Right kidney (tissue), 1 donor: ENCODE measurements at regions not wholly inside any gene's neighbourhood (a gene's known extent, or its start where the extent isn't known, plus 50 kb on each side); places are given as distances from the start of the nearest gene placed in this dataset.
"Not testable (repeated sequence)": the region's sequence is repeated elsewhere in the genome, so short reads cannot be mapped to it uniquely, and the experiment has no call there.

Experiments used
- DNase-seq: peaks from one replicate; pipeline ENCODE4 v3.0.0-alpha.2; 2016

DNA sequence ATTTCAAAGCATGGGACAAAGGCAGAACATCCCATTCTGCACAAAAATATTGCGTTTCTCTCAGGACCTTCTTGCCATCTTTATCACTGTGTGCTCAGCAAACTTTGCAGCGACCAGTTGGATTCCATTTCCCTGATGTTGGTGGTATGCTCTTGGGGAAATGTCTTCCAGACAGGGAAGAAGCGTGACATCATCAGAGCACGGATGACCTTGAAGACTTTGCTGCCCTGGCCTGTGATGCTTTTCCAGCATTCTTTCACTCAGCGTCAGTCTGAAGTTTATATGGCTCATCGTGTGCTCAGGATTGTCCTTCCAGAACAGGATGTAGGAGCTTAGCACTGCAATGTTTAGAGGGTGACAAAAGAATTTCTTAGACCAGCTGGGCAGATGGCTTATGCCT, 131.4 kb upstream of the F3 start:
- DNase-seq, result no peak

DNA sequence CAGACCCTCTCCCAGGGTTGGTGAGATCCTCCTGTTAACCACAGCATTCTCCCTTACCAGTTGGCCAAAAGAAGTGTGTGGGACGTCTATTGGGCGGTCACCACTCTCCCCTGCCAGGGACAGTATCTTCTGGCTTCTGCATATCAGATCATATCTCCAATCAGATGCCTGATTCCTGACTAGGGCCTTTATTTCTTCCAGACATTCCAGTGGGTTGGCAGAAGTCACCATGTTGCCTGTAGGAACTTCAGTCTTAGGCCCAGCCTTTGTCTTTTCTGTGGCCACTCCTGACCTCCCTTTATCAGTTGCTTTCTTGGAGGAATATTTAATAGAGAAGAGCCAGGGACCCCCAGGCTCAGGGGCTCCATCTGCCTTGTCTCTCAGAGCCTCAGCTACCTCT, 130.4 kb upstream of the F3 start:
- no peak for DNase-seq

- no peak for DNase-seq
Observed at GRCh38 chr1:94670273-94670672, 128.7 kb upstream of the F3 start.

DNA sequence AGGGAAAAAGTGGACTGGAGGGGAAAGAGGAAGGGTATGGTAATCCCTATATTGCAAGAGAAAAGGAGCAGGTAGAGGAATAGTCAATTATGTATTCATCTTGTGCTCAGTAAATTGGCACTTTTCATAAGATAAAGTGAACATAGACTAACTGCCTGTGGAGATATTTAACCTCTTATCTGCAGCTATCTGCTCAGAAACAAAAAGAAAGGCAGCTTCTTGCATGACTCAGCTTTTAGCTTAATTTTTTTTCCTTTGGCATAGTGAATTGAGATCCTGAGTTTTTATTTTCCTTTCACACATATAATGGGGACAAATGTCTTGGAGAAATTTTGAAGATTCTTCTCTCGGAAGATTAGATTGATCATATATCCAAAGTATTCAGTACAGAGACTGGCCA, 127.6 kb upstream of the F3 start:
- no peak for DNase-seq

DNA sequence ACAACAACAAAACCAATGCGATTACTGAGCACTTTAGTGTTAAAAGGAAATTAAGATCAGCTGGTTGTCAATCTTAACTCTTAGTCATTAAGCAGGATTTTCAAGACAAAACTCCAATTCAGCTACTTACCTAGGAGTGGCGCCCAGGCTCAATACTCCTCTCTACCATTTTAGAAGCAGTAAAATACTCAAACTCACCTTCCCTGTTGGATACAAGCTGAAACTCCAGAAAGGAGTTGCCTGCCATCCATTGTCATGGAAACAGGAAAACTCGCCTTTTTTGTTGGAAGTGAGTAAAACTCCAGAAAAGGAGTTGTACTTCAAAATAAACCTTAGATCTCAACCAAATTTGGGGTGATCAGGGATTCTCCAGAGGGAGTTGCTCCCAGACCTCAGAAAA, 127.0 kb upstream of the F3 start:
- no peak for DNase-seq

DNA sequence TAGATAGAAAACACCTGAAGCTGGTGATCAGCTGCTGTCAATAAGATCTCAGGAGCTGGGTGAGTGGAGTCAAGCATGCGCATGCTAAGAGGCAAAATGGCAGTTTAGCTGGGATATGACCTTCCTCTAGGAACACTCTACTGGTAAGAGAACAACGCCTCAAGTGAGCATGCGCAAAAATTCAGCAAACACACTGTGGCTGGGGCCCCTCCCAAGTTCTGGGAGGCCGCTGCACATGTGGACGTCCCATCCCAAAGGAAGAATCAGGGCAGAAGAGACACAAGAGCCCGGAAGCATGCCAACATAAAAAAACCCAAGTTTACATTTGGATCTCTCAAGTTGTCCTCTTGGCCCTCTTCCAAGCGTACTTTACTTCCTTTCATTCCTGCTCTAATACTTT, 126.3 kb upstream of the F3 start:
- DNase-seq, result no peak

DNA sequence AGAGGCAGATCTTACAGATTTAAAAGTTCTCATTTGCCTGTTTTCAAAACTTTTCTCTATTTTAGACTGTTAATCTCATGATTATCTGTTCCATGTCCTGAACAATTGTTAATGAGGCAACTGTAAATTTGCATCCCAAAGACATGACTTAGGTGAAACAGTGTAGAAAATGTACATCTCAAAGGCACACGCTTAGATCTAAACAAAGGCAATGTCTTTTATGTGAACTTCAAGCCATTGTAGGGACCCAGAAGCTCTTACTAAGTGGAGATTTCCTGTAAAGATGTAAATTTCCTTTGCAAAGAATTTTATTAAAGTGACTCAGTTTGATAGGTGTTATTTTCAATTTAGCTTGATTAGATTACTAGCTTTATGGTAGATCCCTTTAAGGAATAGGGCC, 125.2 kb upstream of the F3 start:
- no peak for DNase-seq

DNA sequence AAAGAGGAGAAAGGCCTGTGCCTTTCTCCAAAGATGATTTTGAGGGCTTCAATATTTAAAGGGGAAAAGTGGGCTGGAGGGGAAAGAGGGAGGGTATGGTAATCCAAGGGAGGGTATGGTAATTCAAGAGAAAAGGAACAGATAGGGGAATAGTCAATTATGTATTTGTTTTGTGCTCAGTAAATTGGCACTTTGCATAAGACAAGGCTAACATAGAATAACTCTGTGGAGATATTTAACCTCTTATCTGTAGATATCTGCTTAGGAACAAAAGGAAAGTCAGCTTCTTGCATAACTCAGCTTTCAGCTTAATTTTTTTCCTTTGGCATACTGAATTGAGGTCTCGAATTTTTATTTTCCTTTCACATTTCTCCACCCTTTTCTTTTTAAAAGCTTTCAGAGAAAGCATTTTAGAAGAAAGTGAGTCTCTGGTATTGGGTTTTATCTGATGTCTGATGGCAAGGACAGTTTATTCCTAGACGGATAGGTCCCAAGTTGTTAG, 119.9 kb upstream of the F3 start:
- DNase-seq, result no peak

- DNase-seq, result no peak
Observed at GRCh38 chr1:94660994-94661393, 119.4 kb upstream of the F3 start.

GRCh38 chr1:94660258-94660657, 118.7 kb upstream of the F3 start:
- DNase-seq, result no peak

- DNase-seq, result not testable (repeated sequence)
Observed at GRCh38 chr1:94659202-94659601, 117.6 kb upstream of the F3 start.

DNA sequence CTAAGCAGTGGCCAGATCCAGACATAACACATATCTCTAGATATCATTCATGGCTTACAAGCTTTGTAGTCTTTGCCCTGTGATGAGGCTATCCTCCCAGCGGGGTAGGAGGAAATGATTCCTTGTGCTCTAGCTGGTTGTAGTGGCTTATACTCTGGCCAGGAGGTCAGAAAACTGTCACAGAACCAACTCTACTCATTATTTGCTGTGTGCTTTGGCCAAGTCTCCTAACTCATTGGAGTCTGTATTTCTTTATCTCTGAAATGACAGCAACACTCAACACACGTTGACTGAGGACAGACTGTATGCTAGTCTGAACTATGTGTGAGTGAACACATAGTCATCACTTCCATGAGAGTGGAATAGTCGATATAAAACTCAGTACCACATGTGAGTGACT, 116.7 kb upstream of the F3 start:
- DNase-seq, result no peak

DNA sequence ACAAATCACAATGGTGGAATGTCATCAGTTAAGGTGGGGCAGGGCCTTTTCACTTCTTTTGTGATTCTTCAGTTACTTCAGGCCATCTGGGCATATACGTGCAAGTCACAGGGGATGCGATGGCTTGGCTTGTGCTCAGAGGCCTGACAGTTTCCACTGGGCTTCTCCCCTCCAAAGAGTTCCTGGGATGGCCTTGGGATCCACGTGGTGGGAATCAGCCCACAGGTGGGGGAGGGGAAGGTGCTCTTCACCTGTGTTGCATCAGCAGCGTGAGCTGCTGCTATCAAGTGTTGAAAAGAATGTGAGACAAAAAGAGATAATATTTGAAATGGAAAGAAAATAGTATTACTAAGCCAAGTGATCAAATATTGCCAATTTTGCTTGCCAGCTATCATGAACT, 116.2 kb upstream of the F3 start:
- DNase-seq, result not testable (repeated sequence)

- no peak for DNase-seq
Observed at GRCh38 chr1:94656967-94657366, 115.4 kb upstream of the F3 start.

DNA sequence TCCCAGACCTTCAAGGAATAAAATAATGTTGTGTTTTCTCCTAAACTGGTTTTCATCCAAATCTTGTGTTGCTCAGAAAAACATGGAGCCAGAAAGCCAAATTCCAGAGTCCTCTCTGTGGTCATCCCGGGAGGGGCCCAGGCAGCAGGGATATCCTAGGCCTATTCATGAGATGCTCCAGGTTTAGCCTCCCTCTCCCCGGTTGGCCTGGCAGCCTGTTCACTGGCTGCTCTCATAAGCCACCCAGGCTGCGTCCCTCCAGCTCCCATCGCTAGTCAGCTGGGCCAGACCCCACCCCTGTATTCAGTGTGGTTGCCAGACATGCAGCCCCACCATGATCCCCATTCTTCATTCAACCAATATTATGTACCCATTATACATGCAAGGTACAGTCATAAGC, 113.4 kb upstream of the F3 start:
- no peak for DNase-seq

GRCh38 chr1:94654459-94654858, 112.9 kb upstream of the F3 start:
- DNase-seq, result no peak

GRCh38 chr1:94654031-94654430, 112.5 kb upstream of the F3 start:
- no peak for DNase-seq

DNA sequence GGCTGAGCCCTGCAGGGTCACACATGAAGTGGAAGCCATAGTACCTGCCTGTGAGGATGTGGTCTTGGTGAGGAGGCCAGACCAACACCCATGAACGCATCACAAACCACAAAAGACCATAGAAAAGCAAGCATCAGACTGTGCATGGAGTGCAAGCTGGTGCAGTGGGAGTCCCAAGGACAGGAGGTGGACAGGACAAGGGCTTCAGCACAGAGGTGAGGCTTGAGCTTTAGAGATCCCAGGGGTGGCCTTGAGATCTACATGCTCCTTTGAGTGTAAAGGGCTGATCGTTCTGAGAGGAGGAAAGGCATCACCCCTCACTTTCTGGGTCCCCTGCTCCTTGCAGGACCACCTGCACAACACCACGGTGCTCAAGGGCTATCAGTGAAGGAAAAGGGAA, 111.9 kb upstream of the F3 start:
- no peak for DNase-seq

- no peak for DNase-seq
Observed at GRCh38 chr1:94651076-94651475, 109.5 kb upstream of the F3 start.

DNA sequence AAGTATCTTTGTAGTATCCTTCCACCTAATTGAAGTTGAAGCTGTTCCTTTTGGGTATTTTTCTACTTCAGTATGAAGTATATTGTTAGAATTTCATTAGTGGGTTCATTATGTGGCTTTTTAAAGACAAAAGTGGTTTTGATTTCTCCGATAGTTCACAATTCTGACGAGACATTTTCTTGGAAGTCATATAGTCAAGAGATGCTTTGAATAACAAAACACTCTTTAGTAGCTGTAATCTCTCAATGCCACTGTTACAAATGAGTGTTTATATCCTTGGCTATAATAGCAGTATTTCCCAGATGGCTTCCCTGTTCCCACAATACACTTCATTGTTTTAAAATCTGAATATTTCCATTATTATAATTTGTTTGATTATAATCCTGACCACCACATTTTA, 108.7 kb upstream of the F3 start:
- DNase-seq, result no peak

DNA sequence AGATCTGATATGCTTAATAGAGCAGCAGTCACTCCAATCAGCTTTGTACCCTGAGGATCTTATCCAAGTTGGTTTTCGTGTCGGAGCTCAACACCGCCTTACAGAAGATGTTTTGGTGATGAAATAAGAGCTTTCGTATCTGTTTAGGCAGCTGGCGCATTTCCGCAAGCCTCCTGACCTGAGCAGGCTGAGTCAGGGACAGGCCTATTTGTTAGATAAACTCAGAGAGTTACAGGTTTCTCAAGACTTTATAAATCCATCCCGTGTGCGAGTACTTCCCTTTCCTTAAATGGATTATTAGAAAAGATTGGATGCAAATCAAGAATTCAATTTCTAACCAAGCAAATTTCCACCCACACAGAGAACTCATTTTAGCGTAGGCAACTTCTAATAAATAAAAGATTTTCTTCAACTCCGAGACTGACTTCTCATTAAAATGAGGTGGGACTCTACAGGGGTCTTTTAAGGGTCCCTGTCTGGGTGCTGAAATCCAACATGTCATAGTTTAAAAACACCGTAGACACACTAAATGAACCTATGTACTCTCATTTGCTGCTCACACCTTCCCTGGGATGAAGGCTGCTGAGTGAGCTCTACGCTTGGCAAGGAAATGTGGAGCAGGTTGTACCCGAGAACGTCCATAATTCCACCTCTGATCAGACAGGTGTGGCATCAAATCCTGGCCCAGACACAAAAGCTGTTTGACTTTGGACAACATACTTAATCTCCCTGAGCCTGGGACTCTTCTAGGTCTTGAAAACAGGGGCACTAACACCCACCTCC, 106.9 kb upstream of the F3 start:
- no peak for DNase-seq

GRCh38 chr1:94646786-94647555, 105.4 kb upstream of the F3 start:
- DNase-seq, result no peak

GRCh38 chr1:94646141-94646643, 104.6 kb upstream of the F3 start:
- DNase-seq, result no peak

DNA sequence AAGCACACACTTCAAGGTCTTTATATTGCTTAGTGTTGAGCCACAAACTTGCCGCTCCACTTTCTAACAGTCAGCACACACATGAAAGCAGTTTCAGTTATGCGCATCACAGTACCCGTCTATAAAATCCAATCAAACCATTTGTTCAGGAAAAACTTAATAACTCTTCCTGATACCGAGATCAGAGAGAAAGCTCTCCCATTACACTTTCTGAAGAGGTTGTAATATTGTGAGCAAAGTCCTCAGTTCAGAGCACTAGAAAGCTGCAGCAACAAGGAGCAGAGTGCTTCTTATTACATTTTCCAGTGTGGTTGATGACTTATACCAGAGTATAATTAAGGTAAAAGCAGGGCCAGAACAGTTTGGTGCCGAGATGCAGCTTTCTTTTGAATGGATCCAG, 102.8 kb upstream of the F3 start:
- no peak for DNase-seq
